Osteocyte (in vitro differentiated cells): ENCODE measurements at regions not wholly inside any gene's neighbourhood (a gene's known extent, or its start where the extent isn't known, plus 50 kb on each side); places are given as distances from the start of the nearest gene placed in this dataset.
A peak's percentile ranks its signal among the peaks of the same experiment; 100 is the strongest.
"Not testable (repeated sequence)": the region's sequence is repeated elsewhere in the genome, so short reads cannot be mapped to it uniquely, and the experiment has no call there.

ENCODE experiments used
- DNase-seq: peaks from one replicate; pipeline ENCODE4 v3.0.0; 2021; ENCODE audit warnings: mixed read lengths; ENCODE audit not compliant: unreplicated experiment; ENCODE audit errors: extremely low spot score
- H3K27ac Mint-ChIP-seq: one replicate; pipeline ENCODE4 v1.8.0; 2021; ENCODE audit warnings: mild to moderate bottlenecking, mixed read lengths; ENCODE audit not compliant: unreplicated experiment
- H3K27me3 Mint-ChIP-seq: one replicate; pipeline ENCODE4 v1.8.0; 2021; ENCODE audit warnings: mixed read lengths; ENCODE audit not compliant: unreplicated experiment
- H3K36me3 Mint-ChIP-seq: one replicate; pipeline ENCODE4 v1.8.0; 2021; ENCODE audit warnings: mixed read lengths; ENCODE audit not compliant: unreplicated experiment
- H3K4me1 Mint-ChIP-seq: one replicate; pipeline ENCODE4 v1.8.0; 2021; ENCODE audit warnings: mixed read lengths; ENCODE audit not compliant: unreplicated experiment
- H3K4me3 Mint-ChIP-seq: one replicate; pipeline ENCODE4 v1.8.0; 2021; ENCODE audit warnings: mild to moderate bottlenecking, moderate library complexity, mixed read lengths; ENCODE audit not compliant: unreplicated experiment
- H3K9me3 Mint-ChIP-seq: one replicate; pipeline ENCODE4 v1.8.0; 2021; ENCODE audit warnings: mixed read lengths; ENCODE audit not compliant: unreplicated experiment
- CTCF ChIP-seq: fragments of 200-600 bp; sonication (generic); IDR thresholded peaks from 2 replicates; pipeline ENCODE4 v1.5.0; 2021; ENCODE audit warnings: antibody characterized with exemption, mild to moderate bottlenecking, moderate library complexity

GRCh38 chr5:27140831-27141230 is 102.4 kb upstream of the CDH9 start:
- no peak for DNase-seq
- H3K36me3 Mint-ChIP-seq: no peaks in the 10 kb centered on the region
- no peak overlapping the region for H3K27ac Mint-ChIP-seq
- no peaks in the 10 kb centered on the region for H3K9me3 Mint-ChIP-seq
- H3K4me1 Mint-ChIP-seq: peaks cover 2% of the 10 kb centered on the region
- no peak overlapping the region for H3K4me3 Mint-ChIP-seq
- no peaks in the 10 kb centered on the region for H3K27me3 Mint-ChIP-seq
- no peak for TF ChIP-seq CTCF

- no peak overlapping the region for H3K27ac Mint-ChIP-seq
- no peaks in the 10 kb centered on the region for H3K36me3 Mint-ChIP-seq
Measured at GRCh38 chr5:27130587-27130986, 92.2 kb upstream of the CDH9 start.

GRCh38 chr5:27129926-27130325 is 91.5 kb upstream of the CDH9 start:
- H3K4me1 Mint-ChIP-seq: peaks cover 4% of the 10 kb centered on the region
- H3K27ac Mint-ChIP-seq: no peak overlapping the region
- no peak for DNase-seq
- H3K9me3 Mint-ChIP-seq: no peaks in the 10 kb centered on the region
- no peak overlapping the region for H3K4me3 Mint-ChIP-seq
- no peaks in the 10 kb centered on the region for H3K36me3 Mint-ChIP-seq
- no peak for TF ChIP-seq CTCF
- H3K27me3 Mint-ChIP-seq: peaks cover 8% of the 10 kb centered on the region

More at GRCh38 chr5:27130587-27130986, 92.2 kb upstream of the CDH9 start:
- H3K4me3 Mint-ChIP-seq: no peak overlapping the region
- TF ChIP-seq CTCF: no peak
- peaks cover 12% of the 10 kb centered on the region for H3K27me3 Mint-ChIP-seq
- DNase-seq: no peak
- no peaks in the 10 kb centered on the region for H3K9me3 Mint-ChIP-seq
- peaks cover 4% of the 10 kb centered on the region for H3K4me1 Mint-ChIP-seq

- Mint-ChIP-seq H3K27me3 (peaks cover 11% of the 10 kb centered on the region), H3K27ac (no peak overlapping the region), H3K4me3 (no peak overlapping the region), H3K4me1 (peaks cover 4% of the 10 kb centered on the region), H3K9me3 (no peaks in the 10 kb centered on the region), H3K36me3 (no peaks in the 10 kb centered on the region)
- TF ChIP-seq CTCF: no peak
- no peak for DNase-seq
Measured at GRCh38 chr5:27125856-27126255, 87.5 kb upstream of the CDH9 start.

- peak; percentile 60 for TF ChIP-seq CTCF
- no peak for DNase-seq
- H3K4me1 Mint-ChIP-seq: peaks cover 1% of the 10 kb centered on the region
Measured at GRCh38 chr5:27124590-27124989, 86.2 kb upstream of the CDH9 start.

GRCh38 chr5:27119736-27120321 is 81.4 kb upstream of the CDH9 start:
- not testable (repeated sequence) for H3K4me1 Mint-ChIP-seq, H3K9me3 Mint-ChIP-seq, H3K4me3 Mint-ChIP-seq, H3K27me3 Mint-ChIP-seq, DNase-seq, H3K36me3 Mint-ChIP-seq, H3K27ac Mint-ChIP-seq

More at GRCh38 chr5:27124590-27124989, 86.2 kb upstream of the CDH9 start:
- no peak overlapping the region for H3K27ac Mint-ChIP-seq
- peaks cover 11% of the 10 kb centered on the region for H3K27me3 Mint-ChIP-seq
- H3K9me3 Mint-ChIP-seq: peaks cover 3% of the 10 kb centered on the region
- no peaks in the 10 kb centered on the region for H3K36me3 Mint-ChIP-seq
- no peak overlapping the region for H3K4me3 Mint-ChIP-seq
